Anterior cingulate cortex (tissue), 58 donors: ENCODE measurements at regions not wholly inside any gene's neighbourhood (a gene's known extent, or its start where the extent isn't known, plus 50 kb on each side); places are given as distances from the start of the nearest gene placed in this dataset.

Experiments used
- DNase-seq, 58 donors: peaks; one replicate each; lab custom pipeline; 2025; lab: John Stamatoyannopoulos, UW

- no peak for DNase-seq
These were observed 1165.1 kb downstream of the BRD1 start for GRCh38 chr22:48662476-48663135.

DNA sequence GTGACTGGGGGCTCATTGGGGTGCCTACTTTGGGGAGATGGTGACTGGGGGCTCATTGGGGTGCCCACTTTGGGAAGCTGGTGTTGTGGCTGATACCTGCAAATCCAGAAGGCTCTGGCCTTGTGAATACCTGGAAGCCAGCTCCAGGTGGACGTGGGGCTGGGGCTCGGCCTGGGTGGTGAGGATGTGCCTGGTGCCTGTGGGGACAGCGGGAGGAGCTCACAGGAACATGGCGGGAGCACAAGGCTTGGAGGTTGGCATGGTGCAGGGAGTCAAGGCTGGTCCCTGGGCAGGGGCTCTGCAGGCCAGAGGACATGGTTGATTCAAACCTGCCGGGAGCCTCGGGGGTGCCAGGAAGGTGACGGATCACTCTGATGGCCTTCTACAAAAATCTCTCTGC lies 1165.7 kb downstream of the BRD1 start:
- no peak for DNase-seq

GRCh38 chr22:48660790-48661740 lies 1166.6 kb downstream of the BRD1 start:
- DNase-seq = no peak

- no peak for DNase-seq
These were observed 1167.4 kb downstream of the BRD1 start for GRCh38 chr22:48660104-48660789.

GRCh38 chr22:48659404-48659996 lies 1168.2 kb downstream of the BRD1 start:
- DNase-seq = no peak

DNA sequence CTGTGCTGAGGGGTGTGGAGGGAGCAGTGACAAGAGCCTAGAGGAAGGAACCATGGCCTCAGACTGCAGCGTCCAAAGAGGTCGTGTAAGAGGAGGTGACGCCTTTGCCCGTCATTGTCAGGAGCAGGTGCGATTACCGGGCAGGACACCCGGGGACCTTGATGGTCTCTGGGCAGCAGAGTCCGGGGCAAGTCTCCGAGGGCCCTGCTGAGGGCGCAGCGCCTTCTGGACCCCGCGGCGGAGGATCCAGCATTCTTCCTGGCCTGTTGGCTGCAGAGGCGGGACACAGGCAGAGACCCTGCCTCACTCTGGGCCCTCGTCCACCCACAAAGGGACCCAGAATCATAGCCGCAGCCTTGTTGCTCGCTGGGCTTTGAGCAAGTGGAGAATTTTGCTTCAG lies 1168.8 kb downstream of the BRD1 start:
- no peak for DNase-seq

DNA sequence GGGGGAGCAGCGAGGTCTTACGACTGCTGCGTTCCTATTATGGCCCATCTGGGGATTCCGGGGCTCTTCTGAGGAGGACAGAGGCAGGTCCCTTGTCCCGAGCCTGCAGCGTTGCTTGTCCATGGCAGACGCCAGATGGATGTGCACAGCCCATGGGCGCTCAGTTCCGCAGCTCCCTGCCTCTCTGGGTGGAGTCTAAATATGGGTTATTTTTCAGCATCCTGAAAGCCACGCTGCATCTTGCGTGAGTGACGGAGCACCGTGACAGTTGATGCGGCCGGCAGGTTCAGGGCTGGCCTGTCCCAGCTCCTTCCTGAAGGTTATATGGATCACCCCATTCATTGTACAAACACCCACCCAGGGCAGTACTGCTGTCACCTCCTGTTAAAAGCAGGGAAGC lies 1169.4 kb downstream of the BRD1 start:
- no peak for DNase-seq

- no peak for DNase-seq
These were observed 1173.2 kb downstream of the BRD1 start for GRCh38 chr22:48654492-48654891.

DNA sequence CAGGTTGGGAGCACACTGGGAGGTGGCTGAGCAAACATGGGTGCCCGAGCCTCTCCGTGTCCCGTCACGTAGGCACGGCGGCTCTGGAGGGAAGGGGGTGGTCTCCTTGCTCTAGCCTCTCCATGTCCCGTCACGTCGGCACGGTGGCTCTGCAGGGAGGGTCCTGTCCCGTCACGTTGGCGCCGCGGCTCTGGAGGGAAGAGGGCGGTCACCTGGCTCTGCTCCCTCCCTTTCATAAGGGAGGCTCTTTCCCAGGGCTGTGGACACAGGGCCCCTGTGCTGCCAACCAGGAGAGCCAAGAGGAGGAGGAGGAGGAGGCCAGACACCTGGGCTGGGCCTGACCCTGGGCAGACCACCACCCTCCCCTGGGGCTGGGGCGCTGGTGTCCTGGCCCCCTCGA lies 1173.7 kb downstream of the BRD1 start:
- DNase-seq = no peak

- no peak for DNase-seq
These were observed 1174.4 kb downstream of the BRD1 start for GRCh38 chr22:48653306-48653705.

DNA sequence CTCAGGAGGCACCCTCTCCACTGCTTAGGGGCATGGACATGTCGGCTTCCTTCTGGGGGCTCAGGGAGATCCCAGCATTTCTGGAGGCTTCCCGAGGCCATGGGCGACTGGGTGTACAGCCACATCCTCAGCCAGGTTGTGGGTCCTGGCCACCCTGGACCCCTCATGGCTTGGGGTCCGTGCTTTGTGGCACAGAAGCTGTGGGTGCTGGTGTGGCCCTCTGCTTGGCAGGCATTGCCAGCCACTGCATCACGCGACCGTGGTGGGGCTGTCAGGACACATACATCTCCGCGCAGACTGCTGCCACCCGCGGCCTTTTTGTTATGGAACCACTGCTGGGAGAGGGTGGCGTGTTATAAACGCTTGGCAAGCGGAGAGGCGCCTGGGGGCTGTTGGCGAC lies 1174.9 kb downstream of the BRD1 start:
- DNase-seq = no peak

GRCh38 chr22:48651981-48652538 lies 1175.6 kb downstream of the BRD1 start:
- DNase-seq = no peak

DNA sequence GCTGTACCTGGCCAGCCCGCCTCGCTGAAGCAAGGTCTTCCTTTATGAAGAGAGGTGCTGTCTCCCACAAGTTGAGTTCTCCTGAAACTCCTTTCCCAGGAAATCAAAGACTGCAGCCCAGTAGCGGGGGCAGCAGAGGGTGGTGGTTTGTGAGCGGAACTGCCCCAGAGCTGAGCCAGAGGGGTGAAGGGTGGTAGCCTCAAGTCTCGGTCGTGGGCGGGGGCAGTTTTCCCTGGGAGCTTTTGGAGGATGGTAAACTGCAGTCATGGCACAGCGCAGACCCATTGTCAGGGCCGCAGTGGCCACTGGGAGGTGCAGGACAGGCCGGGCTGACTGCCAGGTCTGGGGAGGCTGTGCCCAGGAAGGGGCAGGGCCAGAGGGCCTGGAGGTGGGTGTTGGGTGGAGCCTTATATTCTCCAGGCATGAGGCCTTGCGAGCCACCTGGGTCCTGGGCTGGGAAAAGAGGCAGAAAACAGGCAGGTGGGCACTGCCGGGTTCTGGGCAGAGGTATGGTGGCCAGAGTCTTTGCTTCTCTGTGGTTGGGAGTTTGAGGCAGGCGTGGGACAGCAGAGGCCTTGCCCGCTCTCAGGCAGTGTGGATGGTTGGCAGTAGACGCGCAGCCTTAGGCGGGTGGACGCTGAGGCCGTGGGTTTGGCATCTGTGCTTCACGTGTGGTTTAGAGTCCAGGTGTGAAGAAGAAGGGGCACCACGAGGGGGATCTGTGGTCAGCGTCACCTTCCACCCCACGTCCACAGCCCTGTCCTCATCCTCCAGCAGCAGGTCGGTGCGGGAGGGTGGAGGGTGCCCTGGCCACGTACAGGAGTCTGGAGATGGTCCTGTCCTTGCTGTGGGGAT lies 1176.4 kb downstream of the BRD1 start:
- DNase-seq = peak in 51 of 58 donors; percentile 20 to 80 (median 57)

DNA sequence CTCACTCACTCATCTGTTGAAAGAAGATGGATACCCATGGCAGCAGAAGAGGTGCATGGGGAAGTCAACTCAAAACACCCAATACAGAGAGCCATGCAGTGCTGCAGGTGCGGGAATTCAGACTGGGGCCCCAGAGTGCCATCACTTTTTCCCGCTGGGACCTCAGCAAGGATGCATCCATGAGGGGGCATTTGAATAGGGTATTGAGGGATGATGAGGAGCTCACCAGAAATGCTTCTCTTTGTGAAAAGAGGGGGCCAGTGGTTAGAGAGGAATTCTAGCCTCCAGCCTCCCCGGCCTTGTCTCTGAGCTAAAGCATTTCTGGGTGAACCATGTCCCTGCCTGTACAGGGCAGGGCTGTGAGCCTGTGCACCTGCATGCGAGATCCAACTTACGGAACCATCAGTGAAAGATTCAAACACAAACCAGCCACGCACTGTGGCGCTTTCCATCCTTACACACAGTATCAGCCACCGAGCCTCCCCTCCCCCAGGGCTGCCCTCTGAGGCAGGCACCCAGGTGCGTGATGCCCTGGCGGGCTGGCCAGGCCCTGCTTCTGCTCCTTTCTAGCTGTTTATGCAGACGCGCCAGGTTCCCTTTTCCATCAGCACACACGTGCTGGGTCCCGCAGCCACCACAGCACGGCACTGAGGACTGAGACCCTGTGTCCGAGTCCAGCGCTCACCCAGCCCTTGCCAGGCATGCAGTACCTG lies 1177.2 kb downstream of the BRD1 start:
- DNase-seq = no peak

DNA sequence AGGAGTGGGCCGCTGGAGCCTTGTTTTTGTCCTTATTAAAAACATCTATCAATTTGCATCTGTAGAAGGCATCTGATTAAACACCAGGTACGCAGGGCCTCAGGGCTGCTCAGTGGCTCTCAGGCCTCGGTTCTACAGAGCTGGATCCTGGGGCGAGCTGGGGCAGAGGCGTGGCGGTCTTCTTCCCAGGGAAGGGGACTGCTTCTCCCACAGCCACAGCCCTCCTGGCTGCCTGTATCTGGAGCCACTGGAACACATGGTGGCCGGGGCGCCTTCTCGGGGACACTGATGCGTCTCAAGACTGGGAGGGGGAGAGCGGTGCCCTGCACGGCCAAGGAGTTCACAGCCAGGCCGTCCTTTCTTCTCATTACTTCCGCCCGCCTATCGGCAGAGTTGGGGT lies 1178.2 kb downstream of the BRD1 start:
- no peak for DNase-seq

DNA sequence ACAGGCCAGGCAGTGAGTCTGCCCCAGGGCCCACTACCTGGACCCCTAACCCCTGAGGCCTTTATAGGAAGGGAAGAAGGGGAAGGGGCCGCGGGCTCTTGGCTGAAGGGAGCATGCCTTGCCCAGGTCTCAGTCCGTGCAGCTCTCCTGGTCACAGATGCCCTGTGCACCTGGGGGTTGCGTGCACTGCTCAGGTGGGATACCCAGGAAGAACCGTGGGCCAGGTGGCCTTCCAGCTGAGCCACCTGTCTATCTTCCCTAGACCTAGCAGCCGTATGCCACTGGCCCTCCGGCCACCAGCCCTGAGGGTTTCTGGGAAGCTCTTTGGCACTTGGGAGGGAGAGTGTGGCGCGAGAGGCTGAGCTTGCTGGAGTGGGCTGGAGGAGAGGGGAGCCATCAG lies 1178.6 kb downstream of the BRD1 start:
- no peak for DNase-seq

DNA sequence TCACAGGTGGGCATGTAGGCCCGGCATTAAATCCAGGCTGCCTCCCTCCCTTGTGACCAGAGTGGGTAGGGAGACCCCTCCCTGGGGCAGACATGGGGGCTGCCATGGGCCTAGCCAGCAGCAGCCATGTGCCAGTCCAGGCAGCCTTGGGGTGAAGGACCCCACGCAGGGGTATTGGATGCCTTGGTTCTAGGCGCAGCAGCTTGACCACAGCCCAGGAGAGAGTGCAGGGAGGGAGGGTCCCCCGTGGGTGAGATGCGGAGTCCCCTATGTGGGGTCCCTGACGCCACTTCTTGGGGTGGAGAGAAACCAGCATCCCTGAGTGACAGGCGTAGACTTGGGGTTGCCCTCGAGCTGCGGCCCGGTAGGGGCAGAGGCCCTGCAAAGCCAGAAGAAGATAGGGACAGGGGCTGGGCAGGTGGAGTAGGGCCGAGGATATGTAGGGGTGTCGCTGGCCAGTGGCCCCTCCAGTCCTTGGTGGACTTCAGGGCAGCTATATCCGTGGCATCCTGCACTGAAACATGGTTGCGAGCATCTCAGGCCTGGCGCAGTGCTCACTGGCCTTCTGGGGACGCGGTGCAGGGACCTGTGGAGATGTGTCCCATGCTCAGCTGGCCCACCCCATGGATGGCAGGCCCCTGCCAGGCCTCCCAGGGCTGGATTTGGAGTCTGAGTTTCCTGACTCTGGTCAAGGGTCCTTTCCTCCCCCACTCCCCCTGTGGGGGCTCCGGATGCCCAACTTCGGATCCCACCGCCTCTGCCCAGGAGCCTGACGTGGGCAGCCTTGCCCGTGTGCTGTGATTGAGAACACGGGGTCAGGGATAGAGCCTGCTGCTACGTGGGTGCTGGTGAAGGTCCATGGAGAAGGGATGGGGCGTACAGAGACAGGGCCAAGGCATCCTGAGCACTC lies 1179.8 kb downstream of the BRD1 start:
- no peak for DNase-seq

- no peak for DNase-seq
These were observed 1180.6 kb downstream of the BRD1 start for GRCh38 chr22:48647051-48647450.
